Adrenal gland (tissue), 9 donors: ENCODE measurements at regions not wholly inside any gene's neighbourhood (a gene's known extent, or its start where the extent isn't known, plus 50 kb on each side); places are given as distances from the start of the nearest gene placed in this dataset.

Experiments
- DNase-seq, 7 donors: peaks; one replicate each; pipeline ENCODE4 v3.0.0-alpha.2; 2019 to 2020
- H3K27ac ChIP-seq, 5 donors: fragments of 200-600 bp; sonication (generic) in 4 of 5; 1 replicate in 3 of 5; 2 replicates in 2 of 5; pipeline versions ENCODE4 v1.5.1 to v1.8.0; 2016 to 2020; ENCODE audit warnings: mild to moderate bottlenecking in 1 of 5
- H3K27me3 ChIP-seq: fragments of 200-600 bp; 2 replicates; pipeline ENCODE4 v1.8.0; 2021
- H3K36me3 ChIP-seq, 2 donors: fragments of 200-600 bp; replicated peaks in 1 of 2; 1 replicate in 1 of 2; 2 replicates in 1 of 2; pipeline versions ENCODE4 v1.5.1 to v1.8.0; 2018 to 2022
- H3K4me1 ChIP-seq, 2 donors: fragments of 200-600 bp; replicated peaks in 1 of 2; 1 replicate in 1 of 2; 2 replicates in 1 of 2; pipeline versions ENCODE4 v1.5.1 to v1.8.0; 2018 to 2021
- H3K4me3 ChIP-seq, 4 donors: fragments of 200-600 bp; sonication (generic) in 3 of 4; one replicate each; pipeline ENCODE4 v1.5.1; 2016 to 2018
- H3K9me3 ChIP-seq, 3 donors: fragments of 200-600 bp; sonication (generic) in 1 of 3; replicated peaks in 1 of 3; 1 replicate in 2 of 3; 2 replicates in 1 of 3; pipeline versions ENCODE4 v1.5.1 to v1.8.0; 2016 to 2021
- CTCF ChIP-seq, 6 experiments: fragments of 450-650 bp in 4 of 6; fragments of 200-600 bp in 2 of 6; sonication (generic) in 1 of 6; IDR thresholded peaks; 1 replicate in 5 of 6; 2 replicates in 1 of 6; pipeline versions ENCODE4 v1.5.1 to v1.8.0; 2016 to 2021; ENCODE audit warnings: antibody characterized with exemption in 6 of 6, mild to moderate bottlenecking in 2 of 6, moderate library complexity in 1 of 6
- POLR2A ChIP-seq, 2 donors: fragments of 450-650 bp; IDR thresholded peaks; one replicate each; pipeline ENCODE4 v1.6.1; 2017; ENCODE audit warnings: antibody characterized with exemption in 2 of 2, mild to moderate bottlenecking in 2 of 2, moderate library complexity in 1 of 2
- WGBS, 4 donors: extraction: QIAGEN DNeasy Blood & Tissue Kit in 2 of 4; methylation state at CpG; one replicate each; pipeline versions ENCODE4 v1.1.5 to v1.1.7; 2013 to 2017; 5-methylcytosine and 5-hydroxymethylcytosine counted together
- intact Hi-C, 2 donors: fragments of 100-400 bp; cut with DNase I; formaldehyde crosslinking; loops; one replicate each; pipeline versions ENCODE4 v1.14.1 to v1.15.0; 2022 to 2023
- donor health status: healthy with polysubstance abuse.
- donor health status: Bipolar disorder and iron deficiency.
- donor health status: DM: yes; HTN: yes; CAD: no.
- donor health status: DM: no; HTN: no; CAD: no.
- donor health status: DM: no; HTN: no; CAD: no.

DNA sequence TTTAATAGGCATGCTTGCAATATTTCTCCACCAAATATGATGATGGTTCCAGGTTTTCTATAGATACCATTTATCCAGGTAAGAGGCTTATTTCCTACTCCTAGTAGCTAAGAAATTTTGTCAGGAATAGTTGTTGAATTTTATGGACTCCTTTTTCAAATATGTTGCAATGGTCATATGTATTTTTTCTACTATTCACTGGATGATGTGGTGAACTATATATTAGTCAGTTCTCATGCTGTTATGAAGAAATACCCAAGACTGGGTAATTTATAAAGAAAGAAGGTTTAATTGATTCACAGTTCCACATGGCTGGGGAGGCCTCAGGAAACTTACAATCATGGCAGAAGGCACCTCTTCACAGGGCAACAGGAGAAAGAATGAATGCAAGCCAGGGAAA, 141.1 kb upstream of the NR3C1 start:
- Histone ChIP-seq H3K4me1 (no peaks in the 10 kb centered on the region), H3K27me3 (no peaks in the 10 kb centered on the region), H3K9me3 (no peaks in the 10 kb centered on the region), H3K4me3 (no peak overlapping the region), H3K27ac (no peak overlapping the region), H3K36me3 (no peaks in the 10 kb centered on the region)
- intact Hi-C loops: no loop called here
- no peak for DNase-seq
- TF ChIP-seq POLR2A (IDR thresholded peaks at IDR 0.05): no peak
- no peak for TF ChIP-seq CTCF (IDR thresholded peaks at IDR 0.05)

DNA sequence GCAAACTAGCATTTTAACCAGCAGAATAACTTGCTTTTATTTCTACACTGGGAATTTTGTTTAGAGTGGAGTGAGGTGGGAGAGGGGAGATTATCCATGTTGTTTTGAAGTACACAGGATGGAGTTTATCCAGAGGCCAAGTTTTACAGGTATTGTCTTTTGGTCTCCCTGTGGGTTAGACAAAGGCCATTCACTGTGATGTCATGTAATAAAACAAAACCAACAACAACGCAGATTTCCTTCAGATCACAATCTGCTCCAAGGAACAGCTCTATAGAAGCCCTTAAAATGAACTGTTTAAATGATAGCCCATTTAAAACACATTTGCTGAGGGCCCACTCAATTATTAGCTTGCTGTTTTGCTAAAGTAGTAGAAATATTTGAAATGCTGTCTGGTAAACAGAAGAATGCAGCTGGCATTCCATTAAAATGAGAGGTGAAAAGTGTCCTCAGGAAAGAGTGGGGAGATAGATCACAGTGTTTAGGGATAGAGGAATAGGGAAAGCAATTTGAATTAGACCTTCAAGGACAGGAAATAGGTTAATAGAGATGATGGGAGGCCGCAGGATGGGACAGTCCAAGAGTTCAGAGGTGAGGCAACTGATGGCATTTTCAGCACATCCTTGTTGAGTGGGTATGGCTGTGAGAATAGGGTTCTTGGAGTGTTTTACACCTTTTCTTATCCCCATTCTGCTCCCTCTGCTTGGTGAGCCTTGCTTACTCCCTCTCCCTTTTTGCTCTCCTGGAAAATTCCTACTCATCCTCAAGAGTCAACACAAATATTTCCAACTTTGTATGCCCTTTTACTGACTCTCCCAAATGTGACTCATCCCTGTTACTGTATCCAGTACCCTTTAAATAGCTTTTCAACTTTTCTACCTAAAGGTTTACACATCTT, 140.1 kb upstream of the NR3C1 start:
- H3K27me3 ChIP-seq: no peaks in the 10 kb centered on the region
- no peak overlapping the region for H3K27ac ChIP-seq
- no peak for DNase-seq
- WGBS, 4 donors: 68 to 78% (median 73%) methylated on average over 2 of the region's 2 CpGs
- no peak overlapping the region for H3K4me3 ChIP-seq
- H3K4me1 ChIP-seq: no peaks in the 10 kb centered on the region
- H3K36me3 ChIP-seq: no peaks in the 10 kb centered on the region
- intact Hi-C loops: no loop called here
- TF ChIP-seq POLR2A (IDR thresholded peaks at IDR 0.05) (no peak), CTCF (IDR thresholded peaks at IDR 0.05) (no peak)
- no peaks in the 10 kb centered on the region for H3K9me3 ChIP-seq

GRCh38 chr5:143542798-143543144, 139.3 kb upstream of the NR3C1 start:
- no peaks in the 10 kb centered on the region for H3K4me1 ChIP-seq
- 47 to 80% (median 59%) methylated on average over 3 of the region's 3 CpGs for WGBS, 4 donors
- H3K36me3 ChIP-seq: no peaks in the 10 kb centered on the region
- no peak for DNase-seq
- H3K27ac ChIP-seq: no peak overlapping the region
- H3K9me3 ChIP-seq: no peaks in the 10 kb centered on the region
- no peak overlapping the region for H3K4me3 ChIP-seq
- TF ChIP-seq CTCF (IDR thresholded peaks at IDR 0.05) (no peak), POLR2A (IDR thresholded peaks at IDR 0.05) (no peak)
- intact Hi-C loops: no loop called here
- H3K27me3 ChIP-seq: no peaks in the 10 kb centered on the region

GRCh38 chr5:143541943-143542797, 138.7 kb upstream of the NR3C1 start:
- Histone ChIP-seq H3K4me3 (no peak overlapping the region), H3K9me3 (no peaks in the 10 kb centered on the region), H3K4me1 (no peaks in the 10 kb centered on the region), H3K27me3 (no peaks in the 10 kb centered on the region), H3K36me3 (no peaks in the 10 kb centered on the region), H3K27ac (no peak overlapping the region)
- WGBS, 4 donors: 55 to 64% (median 60%) methylated on average over 6 of the region's 6 CpGs
- no peak for DNase-seq
- intact Hi-C loops: no loop called here
- TF ChIP-seq POLR2A (IDR thresholded peaks at IDR 0.05): no peak
- no peak for TF ChIP-seq CTCF (IDR thresholded peaks at IDR 0.05)
